Heart right ventricle (tissue), 16 donors: ENCODE measurements at regions not wholly inside any gene's neighbourhood (a gene's known extent, or its start where the extent isn't known, plus 50 kb on each side); places are given as distances from the start of the nearest gene placed in this dataset.
A peak's percentile ranks its signal among the peaks of the same experiment; 100 is the strongest.

Experiments
- ATAC-seq, 8 donors: fragments of 200-7000 bp; cut with Tn5 transposase; one replicate each; pipeline ENCODE4 v1.9.1; 2020; ENCODE audit warnings: mild to moderate bottlenecking in 8 of 8, moderate library complexity in 8 of 8, moderate number of reproducible peaks in 1 of 8
- DNase-seq, 2 donors: peaks; one replicate each; pipeline ENCODE4 v3.0.0-alpha.2; 2020
- H3K27ac ChIP-seq, 10 donors: fragments of 200-600 bp; sonication (generic) in 2 of 10; one replicate each; pipeline versions ENCODE4 v1.5.0 to v1.8.0; 2020 to 2022; ENCODE audit warnings: mild to moderate bottlenecking in 3 of 10
- H3K27me3 ChIP-seq, 7 donors: fragments of 200-600 bp; one replicate each; pipeline ENCODE4 v1.8.0; 2021 to 2022; ENCODE audit warnings: mild to moderate bottlenecking in 2 of 7
- H3K36me3 ChIP-seq, 9 donors: fragments of 200-600 bp; sonication (generic) in 1 of 9; one replicate each; pipeline versions ENCODE4 v1.5.0 to v1.8.0; 2020 to 2022; ENCODE audit warnings: mild to moderate bottlenecking in 2 of 9
- H3K4me1 ChIP-seq, 9 donors: fragments of 200-600 bp; sonication (generic) in 1 of 9; one replicate each; pipeline versions ENCODE4 v1.5.0 to v1.8.0; 2020 to 2022; ENCODE audit warnings: mild to moderate bottlenecking in 4 of 9
- H3K4me3 ChIP-seq, 10 donors: fragments of 200-600 bp; sonication (generic) in 2 of 10; one replicate each; pipeline versions ENCODE4 v1.5.0 to v1.8.0; 2020 to 2022; ENCODE audit warnings: mild to moderate bottlenecking in 7 of 10, moderate library complexity in 2 of 10
- H3K9me3 ChIP-seq, 11 donors: fragments of 200-600 bp in 10 of 11; sonication (generic) in 2 of 11; one replicate each; pipeline versions ENCODE4 v1.5.0 to v1.8.0; 2013 to 2022; ENCODE audit warnings: mild to moderate bottlenecking in 2 of 11, control low read depth in 1 of 11, moderate library complexity in 1 of 11
- CTCF ChIP-seq, 9 donors: fragments of 200-600 bp; sonication (generic) in 2 of 9; IDR thresholded peaks; one replicate each; pipeline versions ENCODE4 v1.5.0 to v1.8.0; 2021 to 2022; ENCODE audit warnings: antibody characterized with exemption in 9 of 9, mild to moderate bottlenecking in 5 of 9, moderate library complexity in 1 of 9
- WGBS, 2 donors: extraction: QIAGEN DNeasy Blood & Tissue Kit; methylation state at CpG; one replicate each; pipeline ENCODE4 v1.1.7; 2013; ENCODE audit warnings: inconsistent platforms in 1 of 2; 5-methylcytosine and 5-hydroxymethylcytosine counted together
- intact Hi-C, 10 donors: fragments of 100-400 bp; cut with DNase I; formaldehyde crosslinking; loops; one replicate each; pipeline versions ENCODE4 v1.11.1 to v1.14.2; 2022
- donor health status: Arrhythmogenic right ventricular cardiomyopathy.
- donor health status: ischemic (EF 13 %, LVEDD 7.1; RV severe dilation, severe dysfunction).
- donor health status: healthy with polysubstance abuse.
- donor health status: DM: no; HTN: yes; CAD: no.
- donor health status: DM: no; HTN: no; CAD: no.
- donor health status: ischemic (EF 25% LVEDD 6.9; RV normal size, moderate dysfunction).
- donor health status: ischemic (EF 25% LVEDD 5.7; RV mildly dilated, moderate dysfunction).
- donor health status: healthy.
- donor health status: DM: yes; HTN: yes; CAD: no.
- donor health status: Ischemic cardiomyopathy.
- donor health status: ischemic (EF 35%, LVEDD 5.7; RV mildly dilated, moderate dysfunction).
- donor health status: nonischemic (EF 11% LVEDD 7.7; RV severe dilation, severe dysfunction).
- donor health status: DM: yes; HTN: yes; CAD: no.
- donor health status: PGD.
- donor health status: ischemic (EF 29% LVEDD 5.4; RV normal size, mild dysfunction).
- donor health status: nonischemic (EF 23%, LVEDD 6.1; RV moderate dilation, normal function).

- Histone ChIP-seq H3K27me3 (peaks cover 0 to 11% (median 0%) of the 10 kb centered on the region in 7 donors), H3K4me1 (no peaks in the 10 kb centered on the region), H3K4me3 (no peak overlapping the region), H3K9me3 (no peaks in the 10 kb centered on the region), H3K36me3 (no peaks in the 10 kb centered on the region), H3K27ac (no peak overlapping the region)
- DNase-seq = no peak
- peak in 8 of 9 donors; percentile 10 to 46 (median 38) for TF ChIP-seq CTCF (IDR thresholded peaks at IDR 0.05)
- no peak for ATAC-seq
- intact Hi-C loops = no loop called here
- 55 to 62% methylated on average over 3 of the region's 3 CpGs for WGBS, 2 donors
Measured at GRCh38 chr11:82676483-82677094, 57.1 kb downstream of the FAM181B start.

- WGBS, 2 donors = 71 to 75% methylated on average over 5 of the region's 5 CpGs
- no peaks in the 10 kb centered on the region for H3K36me3 ChIP-seq
- no peak for DNase-seq
- TF ChIP-seq CTCF (IDR thresholded peaks at IDR 0.05) = no peak
- intact Hi-C loops = no loop called here
- H3K9me3 ChIP-seq = no peaks in the 10 kb centered on the region
- no peak for ATAC-seq
- H3K27ac ChIP-seq = no peak overlapping the region
- no peaks in the 10 kb centered on the region for H3K4me1 ChIP-seq
- no peak overlapping the region for H3K4me3 ChIP-seq
- H3K27me3 ChIP-seq = peaks cover 0 to 11% (median 0%) of the 10 kb centered on the region in 7 donors
Measured at GRCh38 chr11:82675838-82676237, 57.8 kb downstream of the FAM181B start.

GRCh38 chr11:82673631-82674030, 60.0 kb downstream of the FAM181B start:
- 59 to 72% methylated on average over 3 of the region's 3 CpGs for WGBS, 2 donors
- ATAC-seq = no peak
- intact Hi-C loops = no loop called here
- peaks cover 0 to 9% (median 0%) of the 10 kb centered on the region in 11 donors for H3K9me3 ChIP-seq
- no peak overlapping the region for H3K4me3 ChIP-seq
- no peaks in the 10 kb centered on the region for H3K4me1 ChIP-seq
- H3K27me3 ChIP-seq = peaks cover 0 to 11% (median 0%) of the 10 kb centered on the region in 7 donors
- no peak overlapping the region for H3K27ac ChIP-seq
- H3K36me3 ChIP-seq = no peaks in the 10 kb centered on the region
- TF ChIP-seq CTCF (IDR thresholded peaks at IDR 0.05) = no peak
- no peak for DNase-seq

GRCh38 chr11:82671451-82671850, 62.2 kb downstream of the FAM181B start:
- intact Hi-C loops = no loop called here
- Histone ChIP-seq H3K27ac (no peak overlapping the region), H3K27me3 (peaks cover 0 to 11% (median 0%) of the 10 kb centered on the region in 7 donors), H3K4me3 (no peak overlapping the region), H3K36me3 (no peaks in the 10 kb centered on the region), H3K4me1 (no peaks in the 10 kb centered on the region), H3K9me3 (peaks cover 0 to 11% (median 0%) of the 10 kb centered on the region in 11 donors)
- DNase-seq (no peak), ATAC-seq (no peak)
- no peak for TF ChIP-seq CTCF (IDR thresholded peaks at IDR 0.05)
- 76 to 94% methylated on average over 1 of the region's 1 CpG for WGBS, 2 donors
